ENCODE measurements at regions not wholly inside any gene's neighbourhood (a gene's known extent, or its start where the extent isn't known, plus 50 kb on each side); places are given as distances from the start of the nearest gene placed in this dataset.

GRCh38 chr3:34634939-34635338 lies 836.5 kb downstream of the PDCD6IP start:
- TF ChIP-seq, protein P1, sequence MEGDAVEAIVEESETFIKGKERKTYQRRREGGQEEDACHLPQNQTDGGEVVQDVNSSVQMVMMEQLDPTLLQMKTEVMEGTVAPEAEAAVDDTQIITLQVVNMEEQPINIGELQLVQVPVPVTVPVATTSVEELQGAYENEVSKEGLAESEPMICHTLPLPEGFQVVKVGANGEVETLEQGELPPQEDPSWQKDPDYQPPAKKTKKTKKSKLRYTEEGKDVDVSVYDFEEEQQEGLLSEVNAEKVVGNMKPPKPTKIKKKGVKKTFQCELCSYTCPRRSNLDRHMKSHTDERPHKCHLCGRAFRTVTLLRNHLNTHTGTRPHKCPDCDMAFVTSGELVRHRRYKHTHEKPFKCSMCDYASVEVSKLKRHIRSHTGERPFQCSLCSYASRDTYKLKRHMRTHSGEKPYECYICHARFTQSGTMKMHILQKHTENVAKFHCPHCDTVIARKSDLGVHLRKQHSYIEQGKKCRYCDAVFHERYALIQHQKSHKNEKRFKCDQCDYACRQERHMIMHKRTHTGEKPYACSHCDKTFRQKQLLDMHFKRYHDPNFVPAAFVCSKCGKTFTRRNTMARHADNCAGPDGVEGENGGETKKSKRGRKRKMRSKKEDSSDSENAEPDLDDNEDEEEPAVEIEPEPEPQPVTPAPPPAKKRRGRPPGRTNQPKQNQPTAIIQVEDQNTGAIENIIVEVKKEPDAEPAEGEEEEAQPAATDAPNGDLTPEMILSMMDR (IDR thresholded peaks at IDR 0.05; ENCODE audit: unreplicated experiment), result no peak
- Mint-ChIP-seq H3K27ac (ENCODE audit: low read depth, unreplicated experiment) (no peak overlapping the region), H3K9me3 (ENCODE audit: unreplicated experiment) (no peaks in the 10 kb centered on the region), H3K4me3 (ENCODE audit: unreplicated experiment) (no peak overlapping the region), H3K4me1 (ENCODE audit: insufficient read depth, unreplicated experiment) (no peaks in the 10 kb centered on the region), H3K36me3 (ENCODE audit: insufficient read depth, unreplicated experiment) (no peaks in the 10 kb centered on the region), H3K27me3 (ENCODE audit: insufficient read depth, unreplicated experiment) (no peaks in the 10 kb centered on the region)
- intact Hi-C loops (cut with micrococcal nuclease), result no loop called here
- ChIA-PET CTCF (no interaction called here), POLR2A (no interaction called here)
- no TSS peak for BruUV-seq (replicated peaks)
- DNase-seq (ENCODE audit: unreplicated experiment), result no peak

- BruUV-seq (replicated peaks), result no TSS peak
- POLR2A ChIA-PET, result no interaction called here
- no peak for DNase-seq (ENCODE audit: unreplicated experiment)
- intact Hi-C loops (cut with micrococcal nuclease), result no loop called here
- CTCF ChIA-PET, result interaction anchor here (0.6 kb wide), 1 partner anchor 670 kb away, joined by 3 read pairs; no protein-coding TSS in a partner anchor
- Mint-ChIP-seq H3K4me3 (ENCODE audit: unreplicated experiment) (no peak overlapping the region), H3K27ac (ENCODE audit: low read depth, unreplicated experiment) (no peak overlapping the region), H3K36me3 (ENCODE audit: insufficient read depth, unreplicated experiment) (no peaks in the 10 kb centered on the region), H3K4me1 (ENCODE audit: insufficient read depth, unreplicated experiment) (no peaks in the 10 kb centered on the region), H3K9me3 (ENCODE audit: unreplicated experiment) (no peaks in the 10 kb centered on the region), H3K27me3 (ENCODE audit: insufficient read depth, unreplicated experiment) (no peaks in the 10 kb centered on the region)
- TF ChIP-seq, protein P1 (IDR thresholded peaks at IDR 0.05; ENCODE audit: unreplicated experiment), result no peak
Observed at GRCh38 chr3:34635352-34635850, 837.0 kb downstream of the PDCD6IP start.

DNA sequence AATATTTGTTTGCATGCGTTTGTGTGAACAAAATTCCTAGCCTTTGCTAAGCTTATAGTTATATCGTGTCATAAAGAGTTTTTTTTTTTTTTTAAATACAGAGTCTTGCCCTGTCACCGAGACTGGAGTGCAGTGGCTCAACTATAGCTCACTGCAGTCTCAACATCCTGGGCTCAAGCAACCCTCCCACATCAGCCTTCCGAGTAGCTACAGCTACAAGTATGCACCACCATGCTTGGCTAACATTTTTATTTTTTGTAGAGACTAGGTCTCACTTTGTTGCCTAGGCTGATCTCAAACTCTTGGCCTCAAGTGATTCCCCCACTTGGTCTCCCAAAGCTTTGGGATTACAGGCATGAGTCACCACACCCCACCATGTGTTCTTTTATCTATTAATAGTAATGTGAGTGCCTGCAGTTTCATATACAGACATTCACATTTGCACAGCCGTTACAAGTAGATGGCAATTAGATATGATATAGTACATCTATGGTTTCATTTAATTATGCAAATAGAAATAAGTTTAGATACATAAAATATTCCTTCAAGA lies 848.6 kb downstream of the PDCD6IP start:
- BruUV-seq (replicated peaks), result no TSS peak
- H3K9me3 Mint-ChIP-seq (ENCODE audit: unreplicated experiment), result no peaks in the 10 kb centered on the region
- no peak overlapping the region for H3K27ac Mint-ChIP-seq (ENCODE audit: low read depth, unreplicated experiment)
- H3K27me3 Mint-ChIP-seq (ENCODE audit: insufficient read depth, unreplicated experiment), result peaks cover 12% of the 10 kb centered on the region
- DNase-seq (ENCODE audit: unreplicated experiment), result peak; percentile 21
- no peaks in the 10 kb centered on the region for H3K4me1 Mint-ChIP-seq (ENCODE audit: insufficient read depth, unreplicated experiment)
- intact Hi-C loops (cut with micrococcal nuclease), result no loop called here
- POLR2A ChIA-PET, result no interaction called here
- CTCF ChIA-PET, result interaction anchor here (1.0 to 1.4 kb wide), 2 partner anchors 13 to 37 kb away, joined by 3 to 4 read pairs; no protein-coding TSS in a partner anchor
- no peak overlapping the region for H3K4me3 Mint-ChIP-seq (ENCODE audit: unreplicated experiment)
- TF ChIP-seq, protein P1 (IDR thresholded peaks at IDR 0.05; ENCODE audit: unreplicated experiment), result no peak
- no peaks in the 10 kb centered on the region for H3K36me3 Mint-ChIP-seq (ENCODE audit: insufficient read depth, unreplicated experiment)

- H3K27ac Mint-ChIP-seq (ENCODE audit: low read depth, unreplicated experiment), result no peak overlapping the region
- peaks cover 19% of the 10 kb centered on the region for H3K27me3 Mint-ChIP-seq (ENCODE audit: insufficient read depth, unreplicated experiment)
- no peaks in the 10 kb centered on the region for H3K36me3 Mint-ChIP-seq (ENCODE audit: insufficient read depth, unreplicated experiment)
- no TSS peak for BruUV-seq (replicated peaks)
- intact Hi-C loops (cut with micrococcal nuclease), result no loop called here
- TF ChIP-seq, protein P1 (IDR thresholded peaks at IDR 0.05; ENCODE audit: unreplicated experiment), result no peak
- ChIA-PET CTCF (no interaction called here), POLR2A (no interaction called here)
- H3K4me3 Mint-ChIP-seq (ENCODE audit: unreplicated experiment), result no peak overlapping the region
- no peaks in the 10 kb centered on the region for H3K9me3 Mint-ChIP-seq (ENCODE audit: unreplicated experiment)
- H3K4me1 Mint-ChIP-seq (ENCODE audit: insufficient read depth, unreplicated experiment), result no peaks in the 10 kb centered on the region
- no peak for DNase-seq (ENCODE audit: unreplicated experiment)
Observed at GRCh38 chr3:34650131-34650530, 851.7 kb downstream of the PDCD6IP start.
